ENCODE measurements at regions not wholly inside any gene's neighbourhood (a gene's known extent, or its start where the extent isn't known, plus 50 kb on each side); places are given as distances from the start of the nearest gene placed in this dataset.

GRCh38 chr13:110822669-110822945, 92.3 kb downstream of the ANKRD10 start:
- TF ChIP-seq, protein P1, sequence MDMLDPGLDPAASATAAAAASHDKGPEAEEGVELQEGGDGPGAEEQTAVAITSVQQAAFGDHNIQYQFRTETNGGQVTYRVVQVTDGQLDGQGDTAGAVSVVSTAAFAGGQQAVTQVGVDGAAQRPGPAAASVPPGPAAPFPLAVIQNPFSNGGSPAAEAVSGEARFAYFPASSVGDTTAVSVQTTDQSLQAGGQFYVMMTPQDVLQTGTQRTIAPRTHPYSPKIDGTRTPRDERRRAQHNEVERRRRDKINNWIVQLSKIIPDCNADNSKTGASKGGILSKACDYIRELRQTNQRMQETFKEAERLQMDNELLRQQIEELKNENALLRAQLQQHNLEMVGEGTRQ (IDR thresholded peaks at IDR 0.05; ENCODE audit: low read depth, low read length), result no peak
- TF ChIP-seq, protein P2, sequence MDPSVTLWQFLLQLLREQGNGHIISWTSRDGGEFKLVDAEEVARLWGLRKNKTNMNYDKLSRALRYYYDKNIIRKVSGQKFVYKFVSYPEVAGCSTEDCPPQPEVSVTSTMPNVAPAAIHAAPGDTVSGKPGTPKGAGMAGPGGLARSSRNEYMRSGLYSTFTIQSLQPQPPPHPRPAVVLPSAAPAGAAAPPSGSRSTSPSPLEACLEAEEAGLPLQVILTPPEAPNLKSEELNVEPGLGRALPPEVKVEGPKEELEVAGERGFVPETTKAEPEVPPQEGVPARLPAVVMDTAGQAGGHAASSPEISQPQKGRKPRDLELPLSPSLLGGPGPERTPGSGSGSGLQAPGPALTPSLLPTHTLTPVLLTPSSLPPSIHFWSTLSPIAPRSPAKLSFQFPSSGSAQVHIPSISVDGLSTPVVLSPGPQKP (IDR thresholded peaks at IDR 0.05; ENCODE audit: borderline replicate concordance, low read depth, low read length), result no peak
- TF ChIP-seq CEBPB (IDR thresholded peaks at IDR 0.05; ENCODE audit: low read depth, low read length), result no peak
- TF ChIP-seq MAZ (IDR thresholded peaks at IDR 0.05; ENCODE audit: borderline replicate concordance, low read depth, low read length), result no peak
- no peak for TF ChIP-seq CHD1 (IDR thresholded peaks at IDR 0.05; ENCODE audit: low read depth, low read length)
- TF ChIP-seq, protein P3, sequence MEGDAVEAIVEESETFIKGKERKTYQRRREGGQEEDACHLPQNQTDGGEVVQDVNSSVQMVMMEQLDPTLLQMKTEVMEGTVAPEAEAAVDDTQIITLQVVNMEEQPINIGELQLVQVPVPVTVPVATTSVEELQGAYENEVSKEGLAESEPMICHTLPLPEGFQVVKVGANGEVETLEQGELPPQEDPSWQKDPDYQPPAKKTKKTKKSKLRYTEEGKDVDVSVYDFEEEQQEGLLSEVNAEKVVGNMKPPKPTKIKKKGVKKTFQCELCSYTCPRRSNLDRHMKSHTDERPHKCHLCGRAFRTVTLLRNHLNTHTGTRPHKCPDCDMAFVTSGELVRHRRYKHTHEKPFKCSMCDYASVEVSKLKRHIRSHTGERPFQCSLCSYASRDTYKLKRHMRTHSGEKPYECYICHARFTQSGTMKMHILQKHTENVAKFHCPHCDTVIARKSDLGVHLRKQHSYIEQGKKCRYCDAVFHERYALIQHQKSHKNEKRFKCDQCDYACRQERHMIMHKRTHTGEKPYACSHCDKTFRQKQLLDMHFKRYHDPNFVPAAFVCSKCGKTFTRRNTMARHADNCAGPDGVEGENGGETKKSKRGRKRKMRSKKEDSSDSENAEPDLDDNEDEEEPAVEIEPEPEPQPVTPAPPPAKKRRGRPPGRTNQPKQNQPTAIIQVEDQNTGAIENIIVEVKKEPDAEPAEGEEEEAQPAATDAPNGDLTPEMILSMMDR (conservative IDR thresholded peaks at IDR 0.05; ENCODE audit: low read depth, low read length), result no peak
- TF ChIP-seq MXI1 (IDR thresholded peaks at IDR 0.05; ENCODE audit: borderline replicate concordance, low read depth, low read length), result no peak
- no peak for TF ChIP-seq FOS (IDR thresholded peaks at IDR 0.05; ENCODE audit: low read depth, low read length)
- TF ChIP-seq RFX5 (IDR thresholded peaks at IDR 0.05; ENCODE audit: low read depth, low read length), result no peak
- TF ChIP-seq RCOR1 (IDR thresholded peaks at IDR 0.05; ENCODE audit: insufficient replicate concordance, low read length), result no peak
- no peak for TF ChIP-seq SMC3 (IDR thresholded peaks at IDR 0.05; ENCODE audit: low read depth, low read length)
- dilution Hi-C loops (cut with HindIII; ENCODE audit: low sequenced_read_pairs, unreplicated experiment), result no loop called here
- H3K4me1 ChIP-seq (ENCODE audit: control insufficient read depth, insufficient read depth, low read length), result peaks cover 2% of the 10 kb centered on the region; the same call in 1 of the 2 replicates
- no peak overlapping the region for H4K5ac ChIP-seq (ENCODE audit: low read depth, low read length)
- ChIA-PET POLR2A (ENCODE audit: unreplicated experiment) (no interaction called here), CTCF (interaction anchor here (0.6 kb wide), 1 partner anchor 134 kb away, joined by 5 read pairs; no protein-coding TSS in a partner anchor)
- no peak overlapping the region for H3K14ac ChIP-seq (replicated peaks; ENCODE audit: low read depth, low read length)
- no peaks in the 10 kb centered on the region for H3K9me1 ChIP-seq (ENCODE audit: insufficient read depth, low read length)
- no peak overlapping the region for H3K4me3 ChIP-seq (ENCODE audit: insufficient read depth, low read depth, low read length)
- BruUV-seq (replicated peaks), result no TSS peak
- no peak overlapping the region for H2AK9ac ChIP-seq (replicated peaks; ENCODE audit: low read depth, low read length, poor library complexity)
- no peak overlapping the region for H3K9ac ChIP-seq (ENCODE audit: low read depth, low read length)
- no peak overlapping the region for H2BK5ac ChIP-seq (ENCODE audit: low read depth, low read length, poor library complexity, severe bottlenecking)
- H2BK120ac ChIP-seq (ENCODE audit: low read depth, low read length), result no peak overlapping the region
- intact Hi-C loops (cut with micrococcal nuclease), result no loop called here
- ATAC-seq (ENCODE audit: low read depth), result no peak
- H3K79me1 ChIP-seq (ENCODE audit: low read depth in 1 of 2, low read length in 2 of 2), result no peaks in the 10 kb centered on the region
- H3K18ac ChIP-seq (ENCODE audit: low read depth, low read length), result no peak overlapping the region
- no peak overlapping the region for H3K4me2 ChIP-seq (ENCODE audit: low read depth, low read length)
- no peak overlapping the region for H2BK15ac ChIP-seq (ENCODE audit: low read depth, low read length)
- H4K91ac ChIP-seq (ENCODE audit: insufficient read depth, low read depth, low read length), result no peak overlapping the region
- no peak overlapping the region for H2AFZ ChIP-seq (replicated peaks; ENCODE audit: low read length, poor library complexity)
- no peaks in the 10 kb centered on the region for H3K36me3 ChIP-seq (ENCODE audit: control insufficient read depth, insufficient read depth, low read length)
- no peaks in the 10 kb centered on the region for H4K20me1 ChIP-seq (ENCODE audit: insufficient read depth, low read length)
- H3K4ac ChIP-seq (ENCODE audit: low read depth, low read length), result no peak overlapping the region
- in situ Hi-C loops (cut with MboI; ENCODE audit: low sequenced_read_pairs), result loop anchor here (25.0 kb wide), 1 partner anchor 235 kb away; no protein-coding TSS in a partner anchor
- no peak for DNase-seq
- H4K8ac ChIP-seq (ENCODE audit: low read depth in 2 of 2, low read length in 2 of 2), result no peak overlapping the region
- H3K23ac ChIP-seq (ENCODE audit: low read depth, low read length), result no peak overlapping the region
- no peak overlapping the region for H3K27ac ChIP-seq (ENCODE audit: insufficient read depth, low read length)
- no CpG with 5 or more reads among the region's 10 CpGs for WGBS, 2 experiments (ENCODE audit: extremely low coverage in 2 of 2, insufficient read length in 1 of 2)
- H2BK20ac ChIP-seq (ENCODE audit: low read depth, low read length), result no peak overlapping the region
- H3K56ac ChIP-seq (ENCODE audit: extremely low read depth, insufficient read depth, low read length), result no peak overlapping the region
- H3K9me3 ChIP-seq (ENCODE audit: control insufficient read depth, insufficient read depth, low read length), result no peaks in the 10 kb centered on the region
- no peak overlapping the region for H2AK5ac ChIP-seq (ENCODE audit: low read depth, low read length)
- peaks cover 7% of the 10 kb centered on the region for H3K27me3 ChIP-seq (ENCODE audit: control insufficient read depth, insufficient read depth, low read length)
